Glutamatergic neuron (in vitro differentiated cells): ENCODE measurements at regions not wholly inside any gene's neighbourhood (a gene's known extent, or its start where the extent isn't known, plus 50 kb on each side); places are given as distances from the start of the nearest gene placed in this dataset.

Experiments used
- DNase-seq: peaks from one replicate; pipeline ENCODE4 v3.0.0; 2022
- H3K27ac Mint-ChIP-seq: one replicate; pipeline ENCODE4 v1.8.0; 2020; ENCODE audit warnings: mild to moderate bottlenecking, mixed read lengths, inconsistent platforms; ENCODE audit not compliant: unreplicated experiment
- H3K27me3 Mint-ChIP-seq: one replicate; pipeline ENCODE4 v1.8.0; 2020; ENCODE audit warnings: mild to moderate bottlenecking, moderate library complexity, mixed read lengths, inconsistent platforms; ENCODE audit not compliant: unreplicated experiment
- H3K36me3 Mint-ChIP-seq: one replicate; pipeline ENCODE4 v1.8.0; 2020; ENCODE audit warnings: mild to moderate bottlenecking, mixed read lengths, inconsistent platforms; ENCODE audit not compliant: unreplicated experiment
- H3K4me1 Mint-ChIP-seq: one replicate; pipeline ENCODE4 v1.8.0; 2020; ENCODE audit warnings: mild to moderate bottlenecking, low read depth, mixed read lengths, inconsistent platforms; ENCODE audit not compliant: unreplicated experiment
- H3K4me3 Mint-ChIP-seq: one replicate; pipeline ENCODE4 v1.8.0; 2020; ENCODE audit warnings: mild to moderate bottlenecking, mixed read lengths, inconsistent platforms; ENCODE audit not compliant: unreplicated experiment
- H3K9me3 Mint-ChIP-seq: one replicate; pipeline ENCODE4 v1.8.0; 2020; ENCODE audit warnings: mild to moderate bottlenecking, moderate library complexity, mixed read lengths, inconsistent platforms; ENCODE audit not compliant: unreplicated experiment
- TF ChIP-seq, protein P1 (sequence below): fragments of 200-600 bp; sonication (generic); IDR thresholded peaks from one replicate; pipeline ENCODE4 v1.5.0; 2021; ENCODE audit not compliant: partially characterized antibody, unreplicated experiment

DNA sequence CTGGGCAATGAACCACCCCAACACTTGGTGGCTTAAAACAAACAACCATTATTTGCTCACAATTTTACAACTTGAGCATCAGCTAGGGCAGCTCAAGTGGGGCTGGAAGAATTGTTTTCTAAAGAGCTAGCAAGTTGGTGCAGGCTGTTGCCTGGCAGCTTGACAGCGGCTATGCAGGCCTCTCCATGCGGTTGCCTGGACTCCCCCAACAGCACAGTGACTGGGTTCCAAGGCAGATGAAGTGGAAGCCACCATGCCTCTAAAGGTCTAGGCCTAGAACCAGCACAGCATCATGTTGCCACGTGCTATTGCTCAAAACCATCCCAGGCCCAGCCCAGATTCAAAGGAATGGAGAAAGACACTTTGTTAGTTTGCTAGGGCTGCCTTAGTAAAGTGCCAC lies 114.8 kb downstream of the BCOR start:
- H3K4me3 Mint-ChIP-seq = no peak overlapping the region
- no peaks in the 10 kb centered on the region for H3K36me3 Mint-ChIP-seq
- peaks cover 2% of the 10 kb centered on the region for H3K27me3 Mint-ChIP-seq
- peaks cover 3% of the 10 kb centered on the region for H3K4me1 Mint-ChIP-seq
- no peak for DNase-seq
- no peak overlapping the region for H3K27ac Mint-ChIP-seq
- no peaks in the 10 kb centered on the region for H3K9me3 Mint-ChIP-seq
- TF ChIP-seq, protein P1, sequence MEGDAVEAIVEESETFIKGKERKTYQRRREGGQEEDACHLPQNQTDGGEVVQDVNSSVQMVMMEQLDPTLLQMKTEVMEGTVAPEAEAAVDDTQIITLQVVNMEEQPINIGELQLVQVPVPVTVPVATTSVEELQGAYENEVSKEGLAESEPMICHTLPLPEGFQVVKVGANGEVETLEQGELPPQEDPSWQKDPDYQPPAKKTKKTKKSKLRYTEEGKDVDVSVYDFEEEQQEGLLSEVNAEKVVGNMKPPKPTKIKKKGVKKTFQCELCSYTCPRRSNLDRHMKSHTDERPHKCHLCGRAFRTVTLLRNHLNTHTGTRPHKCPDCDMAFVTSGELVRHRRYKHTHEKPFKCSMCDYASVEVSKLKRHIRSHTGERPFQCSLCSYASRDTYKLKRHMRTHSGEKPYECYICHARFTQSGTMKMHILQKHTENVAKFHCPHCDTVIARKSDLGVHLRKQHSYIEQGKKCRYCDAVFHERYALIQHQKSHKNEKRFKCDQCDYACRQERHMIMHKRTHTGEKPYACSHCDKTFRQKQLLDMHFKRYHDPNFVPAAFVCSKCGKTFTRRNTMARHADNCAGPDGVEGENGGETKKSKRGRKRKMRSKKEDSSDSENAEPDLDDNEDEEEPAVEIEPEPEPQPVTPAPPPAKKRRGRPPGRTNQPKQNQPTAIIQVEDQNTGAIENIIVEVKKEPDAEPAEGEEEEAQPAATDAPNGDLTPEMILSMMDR = no peak

DNA sequence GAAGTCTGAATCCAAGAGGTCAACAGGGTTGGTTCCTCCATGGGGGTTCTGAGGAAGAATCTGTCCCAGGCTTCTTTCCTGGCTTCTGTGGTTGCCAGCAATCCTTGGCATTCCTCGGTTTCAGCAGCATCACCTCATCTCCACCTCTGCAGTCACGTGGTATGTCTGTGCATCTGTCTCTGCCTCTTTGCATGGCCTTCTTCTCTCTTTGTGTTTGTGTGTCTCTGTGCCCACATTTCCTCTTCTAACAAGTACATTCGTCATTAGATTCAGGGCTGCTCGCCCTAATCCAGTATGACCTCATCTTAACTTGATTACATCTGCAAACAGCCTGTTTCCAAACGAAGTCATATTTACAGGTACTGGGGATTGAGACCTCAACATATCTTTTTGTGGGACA lies 114.0 kb downstream of the BCOR start:
- no peaks in the 10 kb centered on the region for H3K9me3 Mint-ChIP-seq
- no peaks in the 10 kb centered on the region for H3K36me3 Mint-ChIP-seq
- DNase-seq = no peak
- TF ChIP-seq, protein P1 = no peak
- H3K4me3 Mint-ChIP-seq = no peak overlapping the region
- H3K27me3 Mint-ChIP-seq = peaks cover 2% of the 10 kb centered on the region
- no peak overlapping the region for H3K27ac Mint-ChIP-seq
- H3K4me1 Mint-ChIP-seq = peaks cover 3% of the 10 kb centered on the region

DNA sequence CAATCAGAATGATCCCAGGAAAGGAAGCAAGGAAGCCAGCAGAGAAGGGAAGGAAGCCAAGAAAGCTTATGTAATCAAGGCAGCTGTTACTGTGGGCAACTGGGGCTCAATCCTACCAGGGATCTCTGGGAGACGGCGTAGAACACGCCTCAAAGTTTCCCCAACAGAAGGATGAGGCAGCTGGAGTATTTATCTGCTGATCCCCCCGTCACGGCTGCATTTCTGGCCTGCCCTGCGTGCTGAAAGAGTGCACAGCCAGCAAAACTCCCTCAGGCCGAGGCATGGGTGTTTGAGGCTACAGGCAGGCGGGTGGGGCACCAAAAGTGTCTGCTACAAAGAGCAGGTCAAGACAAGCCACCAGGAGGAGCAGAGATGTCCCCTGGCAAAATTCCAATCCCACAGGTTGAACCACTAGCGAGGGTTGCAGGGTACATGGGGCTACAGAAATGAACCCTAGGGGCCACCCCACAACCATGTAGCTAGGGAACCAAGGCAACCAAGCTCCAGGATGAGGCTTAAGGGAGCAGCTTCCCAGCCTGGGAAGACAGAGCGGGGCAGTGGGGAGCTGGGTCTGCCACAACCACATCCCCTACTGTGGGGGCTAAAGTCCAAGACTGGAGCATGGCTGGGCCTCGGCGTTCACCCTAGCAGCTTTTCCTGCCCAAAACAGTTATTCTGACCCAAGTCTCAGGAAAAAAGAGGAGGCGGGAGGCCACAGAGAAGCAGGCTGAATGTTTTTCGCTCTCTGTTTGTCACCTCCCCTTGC lies 113.4 kb downstream of the BCOR start:
- H3K4me3 Mint-ChIP-seq = no peak overlapping the region
- no peaks in the 10 kb centered on the region for H3K9me3 Mint-ChIP-seq
- H3K27me3 Mint-ChIP-seq = peaks cover 2% of the 10 kb centered on the region
- no peaks in the 10 kb centered on the region for H3K36me3 Mint-ChIP-seq
- H3K27ac Mint-ChIP-seq = no peak overlapping the region
- H3K4me1 Mint-ChIP-seq = peaks cover 3% of the 10 kb centered on the region
- DNase-seq = no peak
- TF ChIP-seq, protein P1 = no peak

DNA sequence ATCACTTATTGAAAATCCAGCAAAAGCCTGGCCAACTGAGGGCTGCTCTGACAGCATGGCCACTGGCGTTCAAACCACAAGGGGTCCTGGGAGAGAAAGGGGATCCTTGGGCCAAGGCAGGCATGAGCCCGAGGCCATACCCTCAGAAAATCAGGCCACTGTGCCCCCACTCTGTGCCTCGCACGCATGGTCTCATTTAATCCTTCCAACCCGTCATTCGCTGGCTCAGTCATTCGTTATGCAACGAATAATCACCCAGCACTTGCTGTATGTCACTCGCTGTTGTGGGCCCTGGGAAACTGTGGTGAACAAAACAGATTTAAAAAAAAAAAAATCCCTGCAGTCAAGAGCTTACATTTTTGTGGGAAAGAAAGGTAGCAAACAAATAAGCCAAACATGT lies 112.7 kb downstream of the BCOR start:
- H3K4me1 Mint-ChIP-seq = peaks cover 3% of the 10 kb centered on the region
- H3K36me3 Mint-ChIP-seq = no peaks in the 10 kb centered on the region
- H3K9me3 Mint-ChIP-seq = no peaks in the 10 kb centered on the region
- DNase-seq = no peak
- TF ChIP-seq, protein P1 = no peak
- H3K27ac Mint-ChIP-seq = no peak overlapping the region
- H3K4me3 Mint-ChIP-seq = no peak overlapping the region
- H3K27me3 Mint-ChIP-seq = peaks cover 2% of the 10 kb centered on the region

DNA sequence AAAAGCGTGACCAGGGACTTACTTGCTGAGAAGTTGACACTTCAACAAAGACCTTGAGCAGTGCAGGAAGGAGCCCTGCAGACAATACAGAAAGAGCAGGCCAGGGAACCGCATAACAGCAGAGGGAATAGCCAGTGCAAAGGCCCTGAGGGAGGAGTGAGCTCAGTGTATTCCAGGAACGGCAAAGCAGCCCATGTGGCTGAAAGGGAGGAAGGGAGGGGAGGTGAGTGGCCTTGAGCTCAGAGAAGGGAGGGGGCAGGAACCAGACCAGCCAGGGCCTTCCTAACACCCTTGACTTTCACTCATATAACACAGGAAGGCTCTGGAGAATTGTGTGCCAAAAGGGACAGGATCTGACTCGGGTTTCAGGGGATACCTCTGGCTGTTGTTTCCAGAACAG lies 112.2 kb downstream of the BCOR start:
- DNase-seq = no peak
- H3K9me3 Mint-ChIP-seq = no peaks in the 10 kb centered on the region

More for the DNA sequence above, 112.2 kb downstream of the BCOR start:
- TF ChIP-seq, protein P1 = no peak
- Mint-ChIP-seq H3K36me3 (no peaks in the 10 kb centered on the region), H3K27me3 (peaks cover 2% of the 10 kb centered on the region), H3K4me1 (peaks cover 3% of the 10 kb centered on the region), H3K27ac (no peak overlapping the region), H3K4me3 (no peak overlapping the region)
